ENCODE measurements at regions not wholly inside any gene's neighbourhood (a gene's known extent, or its start where the extent isn't known, plus 50 kb on each side); places are given as distances from the start of the nearest gene placed in this dataset.

DNA sequence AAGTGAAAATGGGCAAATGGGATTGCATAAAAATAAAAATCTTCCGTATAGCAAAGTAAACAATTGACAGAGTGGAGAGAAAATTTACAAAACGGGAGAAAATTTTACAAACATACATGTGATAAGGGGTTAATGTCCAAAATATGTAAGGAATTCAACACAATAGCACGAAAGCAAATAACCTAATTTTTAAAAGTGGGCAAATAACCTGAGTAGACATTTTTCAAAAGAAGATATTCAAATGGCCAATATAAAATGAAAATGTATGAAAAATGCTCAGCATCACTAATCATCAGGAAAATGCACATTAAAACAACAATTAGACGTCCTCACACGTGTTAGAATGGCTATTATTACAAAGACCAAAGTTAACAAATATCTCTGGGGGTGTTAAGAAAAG is 441.5 kb downstream of the HTR1B start:
- TF ChIP-seq, protein P1, sequence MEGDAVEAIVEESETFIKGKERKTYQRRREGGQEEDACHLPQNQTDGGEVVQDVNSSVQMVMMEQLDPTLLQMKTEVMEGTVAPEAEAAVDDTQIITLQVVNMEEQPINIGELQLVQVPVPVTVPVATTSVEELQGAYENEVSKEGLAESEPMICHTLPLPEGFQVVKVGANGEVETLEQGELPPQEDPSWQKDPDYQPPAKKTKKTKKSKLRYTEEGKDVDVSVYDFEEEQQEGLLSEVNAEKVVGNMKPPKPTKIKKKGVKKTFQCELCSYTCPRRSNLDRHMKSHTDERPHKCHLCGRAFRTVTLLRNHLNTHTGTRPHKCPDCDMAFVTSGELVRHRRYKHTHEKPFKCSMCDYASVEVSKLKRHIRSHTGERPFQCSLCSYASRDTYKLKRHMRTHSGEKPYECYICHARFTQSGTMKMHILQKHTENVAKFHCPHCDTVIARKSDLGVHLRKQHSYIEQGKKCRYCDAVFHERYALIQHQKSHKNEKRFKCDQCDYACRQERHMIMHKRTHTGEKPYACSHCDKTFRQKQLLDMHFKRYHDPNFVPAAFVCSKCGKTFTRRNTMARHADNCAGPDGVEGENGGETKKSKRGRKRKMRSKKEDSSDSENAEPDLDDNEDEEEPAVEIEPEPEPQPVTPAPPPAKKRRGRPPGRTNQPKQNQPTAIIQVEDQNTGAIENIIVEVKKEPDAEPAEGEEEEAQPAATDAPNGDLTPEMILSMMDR (conservative IDR thresholded peaks at IDR 0.05): no peak
- TF ChIP-seq EZH2 (IDR thresholded peaks at IDR 0.05; ENCODE audit: low read depth): no peak
